OCI-LY7 (cell line): ENCODE measurements at regions not wholly inside any gene's neighbourhood (a gene's known extent, or its start where the extent isn't known, plus 50 kb on each side); places are given as distances from the start of the nearest gene placed in this dataset.

Experiments
- CTCF ChIP-seq: fragments of 200-600 bp; sonication (generic); conservative IDR thresholded peaks from 2 replicates; pipeline ENCODE4 v1.5.1; 2014; ENCODE audit warnings: mild to moderate bottlenecking, antibody characterized with exemption, low read length, moderate library complexity, mixed read lengths
- EZH2phosphoT487 ChIP-seq: fragments of 200-600 bp; sonication (generic); IDR thresholded peaks from 2 replicates; pipeline ENCODE4 v1.6.1; 2018; ENCODE audit warnings: low read depth, borderline replicate concordance, mild to moderate bottlenecking, mixed run types, antibody characterized with exemption, low read length, moderate library complexity, mixed read lengths

DNA sequence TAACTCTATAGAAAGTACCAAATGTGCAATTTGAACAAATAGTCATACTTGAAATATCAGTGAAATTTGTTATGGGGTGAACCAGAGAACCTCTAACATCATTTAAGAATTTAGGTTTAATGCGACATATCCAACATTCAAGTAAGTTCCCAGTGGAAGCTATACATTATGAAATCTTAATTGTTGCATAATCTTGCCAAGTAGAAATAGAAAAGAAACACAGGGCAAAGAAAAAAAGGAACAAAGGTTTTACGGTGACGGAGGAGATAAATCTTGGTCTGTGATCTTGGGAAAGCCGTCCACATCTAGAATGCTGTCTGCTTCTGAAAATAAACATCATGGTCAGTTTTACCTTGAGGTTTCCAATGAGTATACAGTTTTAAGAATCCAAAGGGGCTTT lies 445.7 kb downstream of the RFC3 start:
- TF ChIP-seq CTCF = no peak
- TF ChIP-seq EZH2phosphoT487 = no peak
